GM21447 (cell line): ENCODE measurements at regions not wholly inside any gene's neighbourhood (a gene's known extent, or its start where the extent isn't known, plus 50 kb on each side); places are given as distances from the start of the nearest gene placed in this dataset.

Source experiments
- ATAC-seq: cut with Tn5 transposase; IDR thresholded peaks from one replicate; pipeline ENCODE4 v1.9.1; 2021; ENCODE audit not compliant: unreplicated experiment

DNA sequence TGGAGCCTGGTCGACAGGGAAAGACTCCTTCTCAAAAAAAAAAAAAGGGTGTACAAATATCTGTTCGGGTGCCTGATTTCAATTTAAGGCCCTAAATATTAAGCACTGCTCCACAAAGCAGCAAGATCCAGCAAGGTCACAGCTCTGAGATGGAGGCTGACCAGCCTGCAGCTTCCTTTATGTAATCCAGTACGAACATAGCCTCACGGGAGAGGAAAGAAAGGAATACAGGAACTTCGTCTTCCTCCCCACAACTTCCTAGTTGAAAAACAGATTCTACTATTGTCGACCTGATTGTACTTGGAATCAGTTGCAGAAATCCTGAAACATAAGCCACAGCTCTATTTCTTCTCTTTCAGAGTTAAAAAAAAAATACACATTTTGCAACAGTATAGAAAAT, 53.5 kb upstream of the TBC1D9 start:
- no peak for ATAC-seq

DNA sequence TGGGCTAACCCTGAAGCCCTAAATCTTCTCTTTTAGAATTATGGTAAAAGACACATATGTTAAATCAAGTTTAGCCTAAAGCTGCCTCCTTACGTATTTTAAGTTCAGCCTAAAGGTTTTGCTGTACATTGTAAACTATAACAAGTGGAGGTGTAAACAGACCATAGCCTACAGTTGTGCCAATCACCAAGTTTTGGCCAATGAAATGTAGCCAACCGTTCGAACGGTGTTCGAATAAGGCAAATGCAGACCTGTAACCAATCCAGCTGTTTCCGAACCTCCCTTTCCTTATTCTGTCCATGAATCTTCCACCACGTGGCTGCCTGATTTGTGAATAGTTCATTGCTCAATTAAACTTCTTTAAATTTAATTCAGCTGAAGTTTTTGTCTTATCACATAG, 52.1 kb upstream of the TBC1D9 start:
- no peak for ATAC-seq

DNA sequence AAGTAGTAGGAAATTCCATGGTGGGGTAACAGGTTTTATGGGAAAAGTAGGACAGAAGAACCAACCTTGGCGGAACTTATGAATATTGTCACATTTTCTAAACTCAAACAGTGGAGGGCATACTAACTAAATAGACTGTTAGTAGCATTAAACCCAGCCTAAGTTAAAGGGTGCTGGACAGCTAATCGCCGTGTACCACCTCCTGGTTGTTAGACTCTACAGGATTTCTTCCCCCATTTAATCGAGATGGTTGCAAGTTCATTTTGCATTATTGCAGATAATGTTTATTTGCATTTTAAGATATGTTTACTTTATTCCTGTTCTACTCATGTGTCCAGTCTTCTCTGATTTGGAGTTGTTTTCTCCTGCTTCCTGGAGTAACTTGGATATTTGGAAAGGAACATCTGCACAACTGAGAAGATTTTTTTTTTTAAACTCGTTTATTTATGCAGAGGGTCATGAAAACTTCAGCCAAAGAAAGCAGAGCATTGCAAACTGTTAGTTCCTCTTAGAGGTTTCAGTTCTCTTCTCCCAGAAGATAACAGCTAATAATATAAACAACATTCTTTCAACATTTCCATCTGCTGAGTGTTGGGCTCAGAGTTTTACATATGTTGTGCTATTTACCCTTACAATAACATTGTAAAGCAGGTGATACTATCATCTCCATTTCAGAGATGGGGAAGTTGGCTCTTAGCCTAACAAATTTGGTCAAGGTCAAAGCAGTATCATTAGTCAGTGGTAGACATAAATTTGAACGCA, 51.5 kb upstream of the TBC1D9 start:
- peak; percentile 86 for ATAC-seq

GRCh38 chr4:140806163-140806562, 50.0 kb upstream of the TBC1D9 start:
- ATAC-seq, result peak; percentile 77
